B cell (primary cell): ENCODE measurements at regions not wholly inside any gene's neighbourhood (a gene's known extent, or its start where the extent isn't known, plus 50 kb on each side); places are given as distances from the start of the nearest gene placed in this dataset.

Source experiments
- ATAC-seq: fragments of 200-7000 bp; cut with Tn5 transposase; one replicate; pipeline ENCODE4 v1.10.0; 2021; ENCODE audit warnings: low read depth, mild to moderate bottlenecking, moderate number of reproducible peaks, moderate library complexity
- CTCF ChIA-PET: fragments of 350-600 bp; sonication (Branson Sonifier 250); formaldehyde crosslinking; loops from one replicate; lab custom pipeline; 2021; ENCODE audit warnings: antibody characterized with exemption, inconsistent platforms; lab: Charles Lee
- POLR2A ChIA-PET: fragments of 350-600 bp; sonication (Branson Sonifier 250); formaldehyde crosslinking; loops from one replicate; lab custom pipeline; 2021; ENCODE audit warnings: antibody characterized with exemption; lab: Charles Lee
- DNase-seq: peaks from one replicate; pipeline ENCODE4 v3.0.0; 2013
- H2AFZ ChIP-seq: 2 replicates; pipeline ENCODE4 v1.6.1; 2012; ENCODE audit warnings: mild to moderate bottlenecking, low read depth, low read length; ENCODE audit not compliant: insufficient read depth, poor library complexity, severe bottlenecking
- H3K27ac ChIP-seq, 2 donors: 1 replicate in 1 of 2; 2 replicates in 1 of 2; pipeline ENCODE4 v1.5.1; 2012 to 2013; ENCODE audit warnings: low read length in 2 of 2, mild to moderate bottlenecking in 2 of 2, moderate library complexity in 1 of 2
- H3K27me3 ChIP-seq, 4 experiments: fragments of 200-600 bp in 1 of 4; sonication (generic) in 1 of 4; replicated peaks in 1 of 4; 1 replicate in 2 of 4; 2 replicates in 2 of 4; pipeline versions ENCODE4 v1.6.1 to v1.7.0; 2013 to 2016; ENCODE audit warnings: low read length in 3 of 4, mild to moderate bottlenecking in 2 of 4, mixed read lengths in 1 of 4, moderate library complexity in 1 of 4; ENCODE audit not compliant: insufficient read depth in 4 of 4, control insufficient read depth in 3 of 4; ENCODE audit errors: control extremely low read depth in 1 of 4
- H3K36me3 ChIP-seq, 2 experiments: replicated peaks in 1 of 2; 1 replicate in 1 of 2; 2 replicates in 1 of 2; pipeline versions ENCODE4 v1.6.1 to v1.7.1; 2013; ENCODE audit warnings: low read length in 1 of 2; ENCODE audit not compliant: insufficient read depth in 2 of 2, control insufficient read depth in 1 of 2; ENCODE audit errors: control extremely low read depth in 1 of 2, extremely low read depth in 1 of 2
- H3K4me1 ChIP-seq, 2 donors: fragments of 200-600 bp in 1 of 2; sonication (generic) in 1 of 2; 1 replicate in 1 of 2; 2 replicates in 1 of 2; pipeline versions ENCODE4 v1.5.1 to v1.6.1; 2013 to 2017; ENCODE audit warnings: low read length in 2 of 2; ENCODE audit not compliant: control insufficient read depth in 2 of 2, insufficient read depth in 2 of 2
- H3K4me2 ChIP-seq: replicated peaks from 2 replicates; pipeline ENCODE3; 2012; ENCODE audit warnings: mild to moderate bottlenecking, low read depth, low read length; ENCODE audit not compliant: poor library complexity, severe bottlenecking
- H3K4me3 ChIP-seq, 5 experiments: fragments of 200-600 bp in 1 of 5; sonication (generic) in 1 of 5; 1 replicate in 3 of 5; 2 replicates in 2 of 5; pipeline versions ENCODE4 v1.5.1 to v1.7.0; 2011 to 2016; ENCODE audit warnings: low read length in 4 of 5, mild to moderate bottlenecking in 4 of 5, low read depth in 2 of 5, control low read depth in 1 of 5, moderate library complexity in 1 of 5; ENCODE audit not compliant: insufficient read depth in 1 of 5; ENCODE audit errors: control extremely low read depth in 1 of 5, extremely low read depth in 1 of 5
- H3K79me2 ChIP-seq: fragments of 200-600 bp; sonication (generic); one replicate; pipeline ENCODE4 v1.6.0; 2016; ENCODE audit warnings: low read length; ENCODE audit not compliant: control insufficient read depth, insufficient read depth
- H3K9ac ChIP-seq: fragments of 200-600 bp; sonication (generic); 2 replicates; pipeline ENCODE4 v1.6.1; 2017; ENCODE audit warnings: mild to moderate bottlenecking, low read length, moderate library complexity
- H3K9me3 ChIP-seq, 3 donors: one replicate each; pipeline versions ENCODE4 v1.6.1 to v1.7.1; 2013; ENCODE audit warnings: low read length in 2 of 3; ENCODE audit not compliant: control insufficient read depth in 2 of 3, insufficient read depth in 1 of 3; ENCODE audit errors: control extremely low read depth in 1 of 3
- H4K20me1 ChIP-seq: 2 replicates; pipeline ENCODE4 v1.6.0; 2012; ENCODE audit warnings: mild to moderate bottlenecking, low read length; ENCODE audit not compliant: insufficient read depth, control insufficient read depth, poor library complexity, severe bottlenecking
- H3K27ac Mint-ChIP-seq: one replicate; pipeline ENCODE4 v1.8.0; 2021; ENCODE audit warnings: mixed read lengths
- H3K27me3 Mint-ChIP-seq: one replicate; pipeline ENCODE4 v1.8.0; 2021; ENCODE audit warnings: mixed read lengths
- H3K4me1 Mint-ChIP-seq: one replicate; pipeline ENCODE4 v1.8.0; 2021; ENCODE audit warnings: mixed read lengths
- H3K4me3 Mint-ChIP-seq: one replicate; pipeline ENCODE4 v1.8.0; 2021; ENCODE audit warnings: mixed read lengths
- H3K9me3 Mint-ChIP-seq: one replicate; pipeline ENCODE4 v1.8.0; 2022; ENCODE audit warnings: mixed read lengths; ENCODE audit not compliant: insufficient read depth
- CTCF ChIP-seq: fragments of 200-600 bp; IDR thresholded peaks from one replicate; pipeline ENCODE4 v1.8.0; 2022; ENCODE audit warnings: antibody characterized with exemption, mild to moderate bottlenecking
- EZH2 ChIP-seq: IDR thresholded peaks from 2 replicates; pipeline ENCODE4 v1.6.1; 2012; ENCODE audit warnings: borderline replicate concordance, low read depth, mild to moderate bottlenecking, moderate library complexity, low read length; ENCODE audit not compliant: insufficient read depth, poor library complexity, severe bottlenecking
- WGBS: methylation state at CpG from one replicate; pipeline ENCODE4 v1.1.5; 2013; ENCODE audit warnings: missing lambda C conversion rate; ENCODE audit not compliant: insufficient coverage; 5-methylcytosine and 5-hydroxymethylcytosine counted together
- intact Hi-C: fragments of 100-400 bp; cut with micrococcal nuclease; formaldehyde crosslinking; loops from one replicate; pipeline ENCODE4 v1.10.0; 2022

GRCh38 chr20:61056627-61057442 is 195.2 kb upstream of the CDH4 start:
- H3K9ac ChIP-seq: no peak overlapping the region
- no peaks in the 10 kb centered on the region for H3K36me3 ChIP-seq
- H2AFZ ChIP-seq: no peak overlapping the region
- H3K4me1 ChIP-seq: no peaks in the 10 kb centered on the region
- POLR2A ChIA-PET: no interaction called here
- no peaks in the 10 kb centered on the region for H3K27me3 Mint-ChIP-seq
- ATAC-seq (no peak), DNase-seq (no peak)
- no peak overlapping the region for H3K4me3 Mint-ChIP-seq
- H3K79me2 ChIP-seq: no peaks in the 10 kb centered on the region
- CTCF ChIA-PET: no interaction called here
- no peaks in the 10 kb centered on the region for H4K20me1 ChIP-seq
- H3K4me3 ChIP-seq: no peak overlapping the region
- no peaks in the 10 kb centered on the region for H3K27me3 ChIP-seq
- H3K9me3 ChIP-seq: peaks cover 0 to 29% (median 0%) of the 10 kb centered on the region in 3 donors
- H3K9me3 Mint-ChIP-seq: no peaks in the 10 kb centered on the region
- no peak overlapping the region for H3K27ac ChIP-seq
- intact Hi-C loops: no loop called here
- H3K27ac Mint-ChIP-seq: no peak overlapping the region
- 84% methylated on average over 16 of the region's 16 CpGs for WGBS
- no peaks in the 10 kb centered on the region for H3K4me1 Mint-ChIP-seq
- TF ChIP-seq EZH2 (no peak), CTCF (no peak)
- no peak overlapping the region for H3K4me2 ChIP-seq

- Mint-ChIP-seq H3K4me3 (no peak overlapping the region), H3K27me3 (no peaks in the 10 kb centered on the region), H3K4me1 (no peaks in the 10 kb centered on the region), H3K9me3 (peaks cover 3% of the 10 kb centered on the region), H3K27ac (no peak overlapping the region)
- no peak for DNase-seq
- WGBS: 84% methylated on average over 18 of the region's 20 CpGs
- Histone ChIP-seq H3K27me3 (no peaks in the 10 kb centered on the region), H4K20me1 (no peaks in the 10 kb centered on the region), H3K79me2 (no peaks in the 10 kb centered on the region), H3K9me3 (peaks cover 0 to 32% (median 0%) of the 10 kb centered on the region in 3 donors), H3K4me1 (no peaks in the 10 kb centered on the region), H3K4me2 (no peak overlapping the region), H3K36me3 (no peaks in the 10 kb centered on the region), H2AFZ (no peak overlapping the region), H3K27ac (no peak overlapping the region), H3K9ac (no peak overlapping the region), H3K4me3 (no peak overlapping the region)
- POLR2A ChIA-PET: no interaction called here
- no peak for TF ChIP-seq CTCF
- TF ChIP-seq EZH2: no peak
- intact Hi-C loops: no loop called here
- no peak for ATAC-seq
- CTCF ChIA-PET: no interaction called here
These were observed 194.5 kb upstream of the CDH4 start for GRCh38 chr20:61057443-61058121.
